ENCODE measurements at regions not wholly inside any gene's neighbourhood (a gene's known extent, or its start where the extent isn't known, plus 50 kb on each side); places are given as distances from the start of the nearest gene placed in this dataset.

DNA sequence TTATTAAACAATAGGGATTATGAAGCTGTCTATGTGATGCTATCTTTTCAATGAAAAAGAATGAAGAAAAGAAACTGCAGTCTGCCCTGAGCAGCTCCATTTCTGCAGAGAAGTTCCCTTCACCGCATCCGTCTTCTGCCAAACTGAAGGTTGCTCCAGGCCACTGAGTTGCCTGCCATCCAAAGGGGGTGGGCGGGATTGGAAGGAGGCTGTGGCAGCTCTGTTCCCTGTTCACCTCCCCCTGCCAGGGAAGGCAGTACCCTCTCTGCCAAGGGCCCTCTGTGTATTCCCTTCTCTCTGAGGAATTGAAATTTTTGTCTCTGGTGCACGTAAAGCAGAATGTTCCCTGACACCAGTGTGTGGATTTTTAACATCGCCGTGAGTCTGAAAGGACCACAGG is 243.1 kb upstream of the GHITM start:
- dilution Hi-C loops (cut with MboI; ENCODE audit: extremely low pct_ligation_motif_present, low sequenced_read_pairs): no loop called here
- Histone ChIP-seq H3K27me3 (ENCODE audit: control insufficient read depth, extremely low read depth, insufficient read depth, low read length) (no peaks in the 10 kb centered on the region), H2AFZ (ENCODE audit: control insufficient read depth, low read length) (no peak overlapping the region), H3K4me1 (ENCODE audit: control insufficient read depth, extremely low read depth, insufficient read depth, low read length) (no peaks in the 10 kb centered on the region), H3K9me1 (ENCODE audit: control insufficient read depth, extremely low read depth, insufficient read depth, low read length) (no peaks in the 10 kb centered on the region), H3K4me3 (ENCODE audit: control insufficient read depth in 2 of 3, extremely low read depth in 1 of 3, insufficient read depth in 2 of 3, low read depth in 1 of 3, low read length in 3 of 3) (no peak overlapping the region), H3K9ac (ENCODE audit: control insufficient read depth, extremely low read depth, insufficient read depth, low read length) (no peak overlapping the region), H3K27ac (ENCODE audit: control insufficient read depth, insufficient read depth, low read length) (no peak overlapping the region), H3K79me2 (ENCODE audit: control insufficient read depth, insufficient read depth, low read length) (no peaks in the 10 kb centered on the region), H3K36me3 (ENCODE audit: control insufficient read depth in 2 of 2, extremely low read depth in 1 of 2, insufficient read depth in 2 of 2, low read length in 2 of 2) (no peaks in the 10 kb centered on the region), H4K20me1 (ENCODE audit: control insufficient read depth, extremely low read depth, insufficient read depth, low read length) (no peaks in the 10 kb centered on the region), H3K4me2 (ENCODE audit: control insufficient read depth, extremely low read depth, insufficient read depth, low read depth, low read length) (no peak overlapping the region), H3K9me3 (ENCODE audit: control insufficient read depth, low read depth, low read length) (no peaks in the 10 kb centered on the region)
- FAIRE-seq (no peak), DNase-seq (ENCODE audit: low read depth, low spot score) (no peak)
- TF ChIP-seq EZH2 (IDR thresholded peaks at IDR 0.05; ENCODE audit: low read length): no peak
- TF ChIP-seq, protein P1, sequence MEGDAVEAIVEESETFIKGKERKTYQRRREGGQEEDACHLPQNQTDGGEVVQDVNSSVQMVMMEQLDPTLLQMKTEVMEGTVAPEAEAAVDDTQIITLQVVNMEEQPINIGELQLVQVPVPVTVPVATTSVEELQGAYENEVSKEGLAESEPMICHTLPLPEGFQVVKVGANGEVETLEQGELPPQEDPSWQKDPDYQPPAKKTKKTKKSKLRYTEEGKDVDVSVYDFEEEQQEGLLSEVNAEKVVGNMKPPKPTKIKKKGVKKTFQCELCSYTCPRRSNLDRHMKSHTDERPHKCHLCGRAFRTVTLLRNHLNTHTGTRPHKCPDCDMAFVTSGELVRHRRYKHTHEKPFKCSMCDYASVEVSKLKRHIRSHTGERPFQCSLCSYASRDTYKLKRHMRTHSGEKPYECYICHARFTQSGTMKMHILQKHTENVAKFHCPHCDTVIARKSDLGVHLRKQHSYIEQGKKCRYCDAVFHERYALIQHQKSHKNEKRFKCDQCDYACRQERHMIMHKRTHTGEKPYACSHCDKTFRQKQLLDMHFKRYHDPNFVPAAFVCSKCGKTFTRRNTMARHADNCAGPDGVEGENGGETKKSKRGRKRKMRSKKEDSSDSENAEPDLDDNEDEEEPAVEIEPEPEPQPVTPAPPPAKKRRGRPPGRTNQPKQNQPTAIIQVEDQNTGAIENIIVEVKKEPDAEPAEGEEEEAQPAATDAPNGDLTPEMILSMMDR (optimal IDR thresholded peaks at IDR 0.05 in 1 of 3, IDR thresholded peaks at IDR 0.05 in 1 of 3, conservative IDR thresholded peaks at IDR 0.05 in 1 of 3; ENCODE audit: extremely low read depth in 1 of 3, insufficient read depth in 2 of 3, low read length in 3 of 3): no peak

DNA sequence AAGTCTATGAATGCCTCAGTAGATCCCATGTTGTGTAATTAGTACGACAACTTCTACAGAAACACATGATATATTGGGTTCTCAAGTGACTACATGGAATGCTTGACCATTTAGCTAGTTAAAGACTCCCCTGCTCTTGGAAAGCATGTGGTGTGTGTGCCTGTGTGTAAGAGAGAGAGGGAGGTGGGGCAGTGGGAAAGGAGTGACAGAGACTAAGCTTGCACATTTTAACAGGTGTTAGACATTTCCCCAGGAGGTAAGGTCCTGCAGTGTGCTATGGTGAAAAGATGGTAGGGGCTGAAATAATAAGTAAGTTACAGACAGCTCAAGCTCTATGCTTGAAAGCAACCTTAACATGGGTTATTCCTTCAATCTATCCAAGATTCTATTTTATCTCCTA is 241.7 kb upstream of the GHITM start:
- Histone ChIP-seq H3K9me1 (ENCODE audit: control insufficient read depth, extremely low read depth, insufficient read depth, low read length) (no peaks in the 10 kb centered on the region), H3K9ac (ENCODE audit: control insufficient read depth, extremely low read depth, insufficient read depth, low read length) (no peak overlapping the region), H4K20me1 (ENCODE audit: control insufficient read depth, extremely low read depth, insufficient read depth, low read length) (no peaks in the 10 kb centered on the region), H3K4me1 (ENCODE audit: control insufficient read depth, extremely low read depth, insufficient read depth, low read length) (no peaks in the 10 kb centered on the region), H3K27me3 (ENCODE audit: control insufficient read depth, extremely low read depth, insufficient read depth, low read length) (no peaks in the 10 kb centered on the region), H3K27ac (ENCODE audit: control insufficient read depth, insufficient read depth, low read length) (no peak overlapping the region), H2AFZ (ENCODE audit: control insufficient read depth, low read length) (no peak overlapping the region), H3K4me2 (ENCODE audit: control insufficient read depth, extremely low read depth, insufficient read depth, low read depth, low read length) (no peak overlapping the region), H3K9me3 (ENCODE audit: control insufficient read depth, low read depth, low read length) (no peaks in the 10 kb centered on the region), H3K36me3 (ENCODE audit: control insufficient read depth in 2 of 2, extremely low read depth in 1 of 2, insufficient read depth in 2 of 2, low read length in 2 of 2) (no peaks in the 10 kb centered on the region), H3K79me2 (ENCODE audit: control insufficient read depth, insufficient read depth, low read length) (no peaks in the 10 kb centered on the region), H3K4me3 (ENCODE audit: control insufficient read depth in 2 of 3, extremely low read depth in 1 of 3, insufficient read depth in 2 of 3, low read depth in 1 of 3, low read length in 3 of 3) (no peak overlapping the region)
- DNase-seq (ENCODE audit: low read depth, low spot score) (no peak), FAIRE-seq (no peak)
- TF ChIP-seq, protein P1 (optimal IDR thresholded peaks at IDR 0.05 in 1 of 3, IDR thresholded peaks at IDR 0.05 in 1 of 3, conservative IDR thresholded peaks at IDR 0.05 in 1 of 3; ENCODE audit: extremely low read depth in 1 of 3, insufficient read depth in 2 of 3, low read length in 3 of 3): no peak
- no peak for TF ChIP-seq EZH2 (IDR thresholded peaks at IDR 0.05; ENCODE audit: low read length)
- dilution Hi-C loops (cut with MboI; ENCODE audit: extremely low pct_ligation_motif_present, low sequenced_read_pairs): no loop called here

All from keratinocyte (primary cell).